ENCODE measurements at regions not wholly inside any gene's neighbourhood (a gene's known extent, or its start where the extent isn't known, plus 50 kb on each side); places are given as distances from the start of the nearest gene placed in this dataset.

DNA sequence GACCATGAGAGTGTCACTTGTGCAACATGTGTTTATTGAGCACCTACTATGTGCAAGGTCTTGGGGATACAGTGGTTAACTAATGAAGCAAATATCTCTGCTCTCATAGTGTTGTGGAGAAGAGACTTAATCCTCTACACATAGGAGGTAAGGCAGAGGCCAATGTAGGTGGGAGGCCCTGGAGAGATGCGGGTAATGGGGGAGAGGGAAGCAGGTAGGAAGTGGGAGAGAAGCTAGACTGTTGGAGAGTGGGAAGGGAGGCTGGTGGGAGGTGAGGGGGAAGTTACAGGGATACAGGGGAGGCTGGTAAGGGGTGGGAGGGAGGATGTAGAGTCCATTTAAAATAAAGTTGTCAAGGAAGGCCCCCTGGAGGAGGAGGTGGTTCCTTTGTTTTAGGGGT is 240.0 kb downstream of the MIAT start:
- DNase-seq, result no peak

DNA sequence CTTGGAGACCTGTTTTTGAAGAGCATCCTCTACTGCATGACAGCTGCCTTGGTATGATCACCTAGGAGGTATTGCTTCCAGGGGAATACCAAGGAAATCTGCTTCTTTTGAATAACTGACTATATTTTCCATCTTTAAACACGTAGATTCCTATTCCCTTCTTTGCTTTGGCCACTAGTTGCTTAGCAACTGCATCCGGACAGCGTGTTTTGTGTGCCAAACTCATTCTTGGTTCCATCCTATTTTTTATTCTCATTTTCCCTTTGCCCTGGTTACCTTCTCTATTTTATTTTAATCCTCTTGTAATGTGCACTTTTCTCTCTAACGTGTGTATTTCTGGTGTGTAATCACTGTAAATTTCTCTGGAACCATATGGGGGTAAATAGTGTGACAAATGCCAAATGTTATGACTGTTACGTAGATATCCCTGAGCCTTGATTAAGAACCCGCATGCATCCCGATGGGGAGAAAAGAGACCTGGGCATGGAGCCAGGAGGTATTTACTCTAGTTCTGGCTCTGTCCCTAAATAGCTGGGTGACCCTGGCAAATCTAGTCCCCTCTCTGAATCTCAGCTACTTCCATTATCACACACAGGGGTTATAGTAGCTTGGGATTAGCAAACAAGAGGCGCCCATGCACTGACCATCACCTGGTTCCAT is 241.7 kb downstream of the MIAT start:
- DNase-seq, result no peak

DNA sequence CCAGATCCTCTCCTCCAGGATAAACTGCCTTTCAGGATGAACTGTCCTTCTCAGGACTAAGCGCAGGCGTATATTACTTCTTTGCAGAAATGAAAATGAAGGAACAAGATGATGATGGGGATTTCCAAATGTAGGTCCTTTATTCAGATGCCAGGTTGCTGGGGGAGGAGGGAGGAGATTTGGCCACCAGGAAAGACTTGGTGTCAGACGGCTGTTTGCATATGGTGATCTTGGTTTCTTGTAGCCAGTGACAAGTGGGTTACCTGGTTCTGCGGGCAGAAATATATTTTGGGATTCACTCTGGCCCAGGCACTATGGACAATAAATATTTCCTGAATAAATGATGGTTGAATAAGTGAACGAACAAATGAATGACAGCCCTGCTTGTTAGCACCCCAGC is 243.4 kb downstream of the MIAT start:
- DNase-seq, result no peak

DNA sequence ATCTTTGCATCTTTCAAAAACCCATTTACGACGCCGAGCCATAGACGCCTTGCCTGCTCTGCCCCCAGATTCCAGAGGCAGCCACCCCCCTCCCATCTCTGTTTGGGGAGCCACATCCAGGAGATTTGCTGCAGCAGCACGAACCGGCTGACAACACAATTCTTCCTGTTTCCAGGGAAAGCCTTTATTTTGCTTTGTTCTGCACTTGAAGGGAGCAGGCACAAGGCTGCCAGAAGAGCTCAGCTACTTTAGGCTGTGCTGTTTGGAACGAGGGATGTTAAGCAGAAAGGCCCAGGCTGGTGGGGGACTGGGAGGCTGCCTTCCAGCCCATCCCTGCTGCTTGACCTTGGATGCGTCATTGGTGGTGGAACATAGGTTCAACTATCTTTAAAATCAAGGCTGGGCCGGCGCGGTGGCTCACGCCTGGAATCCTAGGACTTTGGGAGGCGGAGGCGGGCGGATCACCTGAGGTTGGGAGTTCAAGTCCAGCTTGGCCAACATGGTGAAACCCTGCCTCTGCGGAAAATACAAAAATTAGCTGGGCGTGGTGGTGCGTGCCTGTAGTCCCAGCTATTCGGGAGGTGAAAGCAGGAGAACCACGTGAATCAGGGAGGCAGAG is 243.9 kb downstream of the MIAT start:
- no peak for DNase-seq

DNA sequence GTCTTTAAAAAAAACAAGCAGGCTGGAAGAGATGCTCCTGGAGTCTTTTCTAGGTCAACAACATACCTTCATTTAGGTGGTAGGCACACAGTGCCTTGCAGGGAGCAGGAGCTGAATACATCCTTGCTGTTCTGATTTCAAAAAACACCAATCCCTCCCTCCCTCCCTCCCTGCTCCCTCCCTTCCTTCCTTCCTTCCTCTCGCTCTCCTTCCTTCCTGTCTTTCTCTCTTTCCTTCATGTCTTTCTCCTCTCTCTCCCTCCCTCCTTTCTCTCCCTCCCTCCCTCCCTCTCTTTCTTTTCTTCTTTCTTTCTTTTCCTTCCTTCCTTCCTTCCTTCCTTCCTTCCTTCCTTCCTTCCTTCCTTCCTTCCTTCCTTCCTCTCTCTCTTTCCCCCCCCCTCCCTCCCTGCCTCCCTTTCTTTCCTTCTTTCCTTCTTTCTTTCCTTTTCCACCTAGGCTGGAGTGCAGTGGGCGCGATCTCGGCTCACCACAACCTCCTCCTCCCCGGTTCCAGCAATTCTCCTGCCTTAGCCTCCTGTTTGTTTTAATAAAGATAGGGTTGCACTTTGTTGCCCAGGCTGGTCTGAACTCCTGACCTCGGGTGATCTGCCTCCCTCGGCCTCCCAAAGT is 245.1 kb downstream of the MIAT start:
- DNase-seq, result no peak

DNA sequence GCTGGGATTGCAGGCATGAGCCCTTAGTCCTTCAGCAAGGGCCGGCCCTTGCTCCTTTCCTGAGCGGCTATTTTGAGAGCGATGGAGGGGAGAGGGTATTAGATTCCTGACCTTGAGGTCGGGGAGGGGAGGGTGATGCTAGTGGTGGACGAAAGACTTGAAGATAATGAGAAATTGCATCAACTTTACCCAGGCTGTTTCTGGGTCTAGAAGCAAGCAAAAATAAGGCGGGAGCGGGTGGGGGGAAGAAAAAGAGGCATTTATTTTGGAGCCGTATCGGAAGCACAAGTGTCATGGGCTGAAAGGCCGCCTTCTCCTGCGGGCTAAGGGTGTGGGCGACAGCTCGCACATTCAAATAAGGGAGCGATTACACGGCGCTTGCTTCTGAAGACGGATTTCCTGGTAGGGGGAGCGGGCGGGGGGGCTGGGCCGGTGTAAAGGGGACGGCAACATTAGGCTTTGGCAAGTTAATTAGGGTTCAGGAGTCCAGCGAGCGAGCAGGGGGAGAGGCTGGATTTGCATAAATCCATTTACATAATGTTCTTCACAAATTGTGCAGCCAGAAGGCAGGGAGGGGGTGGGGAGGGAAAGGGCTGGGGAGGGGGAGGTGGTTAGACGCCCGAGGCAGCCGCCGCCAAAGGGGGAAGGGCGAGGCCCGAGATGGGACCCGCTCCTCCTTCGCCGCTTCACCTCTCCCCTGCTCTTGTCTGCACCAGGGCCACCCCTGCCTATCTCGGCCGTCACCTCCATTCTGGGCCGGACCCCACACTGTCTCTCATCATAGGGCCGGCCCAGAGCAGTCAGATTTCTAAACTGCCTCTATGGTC is 245.9 kb downstream of the MIAT start:
- no peak for DNase-seq

DNA sequence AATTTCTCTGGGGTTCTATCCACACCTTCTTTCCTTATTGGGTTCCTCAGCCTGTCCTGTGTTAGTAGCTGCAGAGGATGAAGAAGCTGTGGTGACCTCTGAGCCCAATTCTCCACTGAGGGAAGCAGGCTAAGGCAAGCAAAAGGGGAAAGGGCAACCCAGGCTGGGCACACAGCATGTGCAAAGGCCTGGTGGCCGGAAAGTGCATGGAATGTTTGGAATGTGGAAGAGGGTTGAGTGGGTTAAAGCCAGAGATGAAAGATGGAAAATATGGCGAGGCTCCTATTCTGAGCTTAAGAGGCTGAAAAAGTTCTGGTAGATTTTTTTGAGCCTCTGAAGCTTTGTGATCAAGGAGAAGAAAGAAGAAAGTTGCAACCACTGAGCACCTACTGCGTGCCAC is 247.1 kb downstream of the MIAT start:
- no peak for DNase-seq

DNA sequence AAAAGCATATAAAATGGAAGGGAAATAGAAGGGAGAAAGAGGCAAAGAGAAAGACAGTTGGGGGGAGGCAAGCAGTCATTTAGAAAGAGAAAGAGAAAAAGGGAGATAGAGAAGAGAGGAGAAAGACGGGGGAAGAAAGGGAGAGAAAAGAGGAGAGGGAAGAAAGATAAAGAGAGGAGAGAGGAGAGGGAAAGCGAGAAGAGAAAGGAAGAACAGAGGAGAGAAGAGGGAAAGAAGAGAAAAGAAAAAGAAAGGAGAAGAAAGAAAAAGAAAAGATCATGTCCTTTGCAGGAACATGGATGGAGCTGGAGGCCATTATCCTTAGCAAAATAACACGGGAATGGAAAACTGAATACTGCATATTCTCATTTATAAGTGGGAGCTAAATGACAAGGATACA is 247.7 kb downstream of the MIAT start:
- no peak for DNase-seq

DNA sequence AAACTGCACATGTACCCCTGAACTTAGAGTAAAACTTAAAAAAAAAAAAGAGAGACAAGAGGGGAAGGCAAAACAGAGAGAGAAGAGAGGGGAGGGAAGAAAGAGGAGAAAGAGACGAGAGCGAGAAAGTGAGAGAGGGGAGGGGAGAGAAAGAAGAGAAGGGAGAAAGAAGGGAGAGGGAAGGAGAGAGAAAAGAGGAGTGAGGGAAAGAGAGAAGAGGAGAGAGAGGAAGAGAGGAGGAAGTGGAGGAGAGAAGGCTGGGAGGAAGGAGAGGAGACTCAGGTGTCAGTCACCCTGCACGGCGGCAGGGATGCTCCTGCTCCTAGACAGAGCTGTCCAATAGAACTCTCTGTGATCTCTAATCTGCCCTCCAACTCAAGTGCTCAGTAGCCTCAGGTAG is 248.3 kb downstream of the MIAT start:
- DNase-seq, result no peak

DNA sequence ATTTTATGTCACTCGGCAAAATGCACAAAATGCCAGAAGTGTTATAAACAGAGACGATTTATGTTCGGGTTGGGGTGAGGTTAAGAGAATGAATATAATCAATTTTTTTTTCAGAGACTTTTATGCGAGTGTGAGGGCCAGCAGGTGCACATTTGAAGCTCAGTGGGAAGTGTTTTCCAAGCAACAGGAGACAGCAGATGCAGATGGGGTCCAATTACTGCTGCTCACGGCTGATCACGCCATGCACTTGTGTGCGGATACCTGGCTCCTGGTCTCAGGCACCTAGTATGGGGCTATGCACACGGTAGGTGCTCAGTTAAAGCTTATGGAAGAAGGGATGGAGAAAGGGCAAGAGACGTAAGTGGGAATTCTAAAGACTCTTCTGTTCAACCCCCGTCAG is 249.1 kb downstream of the MIAT start:
- DNase-seq, result no peak

DNA sequence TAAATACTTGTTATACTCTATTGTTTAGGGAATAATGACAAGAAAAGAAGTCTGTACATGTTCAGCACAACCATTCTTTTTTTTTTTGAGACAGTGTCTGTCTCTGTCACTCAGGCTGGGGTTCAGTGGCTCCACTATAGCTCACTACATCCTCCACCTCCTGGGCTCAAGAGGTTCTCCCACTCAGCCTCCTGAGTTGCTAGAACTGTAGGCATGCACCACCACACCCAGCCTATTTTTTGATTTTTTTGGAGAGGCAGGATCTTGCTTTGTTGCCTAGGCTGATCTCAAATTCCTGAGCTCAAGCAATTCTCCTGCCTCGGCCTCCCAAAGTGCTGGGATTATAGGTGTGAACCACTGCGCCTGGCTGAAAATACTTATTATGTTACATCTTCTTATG is 250.0 kb downstream of the MIAT start:
- no peak for DNase-seq

DNA sequence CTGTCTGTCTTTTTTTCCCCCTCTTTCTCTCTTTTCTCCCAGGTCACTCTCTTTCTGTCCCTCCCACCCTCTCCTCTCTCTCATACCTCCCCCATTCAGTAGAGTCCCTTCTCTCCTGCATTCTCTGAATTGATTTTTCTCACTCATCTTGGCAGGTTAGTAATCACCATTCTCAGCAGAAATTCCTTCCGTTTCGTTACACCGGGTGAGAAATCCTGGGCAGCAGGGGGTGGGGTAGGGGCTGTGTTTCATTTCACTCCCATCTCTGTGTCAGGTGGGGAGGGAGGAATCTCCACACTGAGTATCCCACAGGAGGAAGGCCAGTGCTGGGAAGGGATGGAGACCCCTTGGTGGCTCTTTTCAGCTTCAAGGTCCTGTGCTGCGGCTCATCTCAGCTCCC is 253.5 kb downstream of the MIAT start:
- no peak for DNase-seq

DNA sequence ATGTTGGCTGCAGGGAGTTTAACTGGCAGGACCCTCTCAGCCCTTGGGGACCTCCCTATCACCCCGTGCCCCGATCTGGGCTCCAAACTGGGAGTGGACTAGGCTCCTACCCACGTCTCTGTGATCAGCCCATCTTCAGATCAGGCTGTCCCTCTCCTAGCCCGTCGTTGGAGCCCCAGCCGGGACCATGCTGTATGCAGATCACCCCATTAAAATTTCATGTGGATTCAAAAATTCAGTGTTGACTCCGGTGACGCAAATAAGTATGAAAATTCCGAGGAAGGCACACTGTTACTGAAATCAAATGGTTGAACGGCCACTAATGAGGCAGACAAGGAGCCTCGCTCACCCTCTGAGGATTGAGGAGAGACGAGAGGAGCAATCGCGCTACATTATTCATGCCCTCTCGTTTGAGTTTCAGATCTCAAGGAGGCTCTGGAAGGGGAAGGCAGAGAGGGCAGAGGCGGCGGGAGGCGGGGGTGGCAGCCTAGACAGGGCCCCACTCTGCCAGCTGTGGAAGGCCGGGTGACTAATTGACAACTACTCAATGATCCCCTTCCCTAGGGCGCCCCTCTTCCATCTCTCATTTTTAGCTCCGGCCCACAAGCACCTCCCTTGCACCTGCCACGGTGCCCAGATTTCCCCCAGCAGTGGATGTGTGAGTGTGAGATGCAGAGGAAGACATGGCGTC is 255.4 kb downstream of the MIAT start:
- no peak for DNase-seq

DNA sequence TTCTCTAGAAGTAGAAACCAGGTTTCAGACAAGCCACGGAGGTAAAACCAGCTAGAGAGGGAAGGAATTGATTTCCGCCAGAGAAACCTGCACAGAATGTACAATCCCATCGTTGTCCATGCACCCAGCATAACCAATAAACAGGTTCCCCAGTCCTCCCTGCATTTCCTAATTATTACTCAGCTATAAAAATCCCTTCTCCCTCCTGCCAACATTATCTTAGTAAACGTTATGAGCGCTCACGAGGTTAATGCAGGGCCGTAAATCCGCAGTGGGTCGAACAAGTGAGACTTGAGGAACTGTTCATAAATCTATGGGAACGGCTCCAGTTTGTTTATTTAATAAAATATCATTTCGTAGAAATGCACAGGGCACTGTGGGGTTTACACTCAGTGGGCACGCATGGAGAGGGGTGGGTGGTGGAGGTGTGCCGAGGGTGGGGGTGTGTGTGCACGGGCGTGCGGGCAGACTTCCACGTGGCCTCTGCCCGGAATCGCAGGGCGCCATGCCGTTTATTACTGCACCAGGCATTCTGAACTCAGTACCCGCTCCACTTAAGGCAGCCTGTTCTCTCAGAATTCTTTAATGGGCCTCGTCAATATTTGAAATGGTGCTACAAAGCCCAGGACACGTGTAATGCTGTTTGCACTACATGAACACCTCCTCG is 257.3 kb downstream of the MIAT start:
- DNase-seq, result no peak

DNA sequence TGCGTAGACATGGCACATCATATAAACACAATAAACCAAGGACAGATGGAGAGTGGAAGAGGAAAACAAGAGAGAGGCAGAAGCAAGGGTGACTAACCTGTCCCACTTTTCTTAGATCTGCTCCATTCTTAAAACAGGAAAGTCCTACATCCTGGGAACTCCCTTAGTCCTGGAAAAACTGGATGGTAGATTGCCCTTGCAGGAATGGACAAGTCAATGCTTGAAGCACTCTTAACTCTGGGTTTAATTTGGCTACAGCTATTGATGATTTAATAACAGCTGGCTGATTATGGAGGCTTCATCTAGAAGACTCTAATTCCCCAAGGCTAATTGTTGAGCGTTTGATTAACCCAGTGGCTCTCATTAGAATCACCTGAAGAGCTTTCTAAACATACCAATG is 258.8 kb downstream of the MIAT start:
- DNase-seq, result no peak

DNA sequence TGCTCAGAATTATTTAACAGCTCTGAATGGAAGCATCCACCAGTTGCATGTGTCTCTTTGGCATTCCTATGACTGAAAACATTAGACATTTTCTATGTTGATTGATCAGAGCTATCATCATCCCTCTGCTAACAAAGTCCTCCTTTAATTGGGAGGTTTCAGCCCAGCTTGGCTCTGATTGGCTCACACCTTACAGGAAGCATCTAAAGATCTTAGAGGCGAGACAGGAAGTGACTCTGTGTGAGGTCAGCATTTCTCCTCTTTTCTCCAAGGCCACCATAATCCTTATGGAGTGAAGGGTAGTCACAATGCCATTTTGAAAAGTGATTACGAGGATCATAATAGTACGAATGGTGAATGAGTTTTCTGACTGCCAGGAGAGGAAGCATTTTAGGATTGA is 260.8 kb downstream of the MIAT start:
- no peak for DNase-seq

DNA sequence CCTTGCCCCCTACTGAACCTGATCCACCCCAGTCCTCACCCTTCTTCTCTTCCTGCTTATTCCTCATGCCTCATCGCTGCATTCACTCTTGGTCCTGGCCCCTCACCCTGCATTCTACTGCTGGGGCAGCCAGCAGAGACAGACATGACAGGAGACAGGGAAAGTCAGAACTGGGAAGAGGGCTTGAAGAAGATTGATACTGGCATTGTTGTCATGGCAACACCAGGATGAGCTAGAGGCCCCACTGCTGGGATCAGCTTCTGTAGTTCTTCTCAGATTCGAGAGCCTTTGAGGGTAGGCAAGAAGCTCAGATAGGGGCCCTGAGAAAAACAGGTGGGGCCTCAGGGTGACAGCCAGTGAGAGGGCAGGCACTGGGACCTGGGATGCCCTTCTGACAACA is 264.3 kb downstream of the MIAT start:
- DNase-seq, result no peak

DNA sequence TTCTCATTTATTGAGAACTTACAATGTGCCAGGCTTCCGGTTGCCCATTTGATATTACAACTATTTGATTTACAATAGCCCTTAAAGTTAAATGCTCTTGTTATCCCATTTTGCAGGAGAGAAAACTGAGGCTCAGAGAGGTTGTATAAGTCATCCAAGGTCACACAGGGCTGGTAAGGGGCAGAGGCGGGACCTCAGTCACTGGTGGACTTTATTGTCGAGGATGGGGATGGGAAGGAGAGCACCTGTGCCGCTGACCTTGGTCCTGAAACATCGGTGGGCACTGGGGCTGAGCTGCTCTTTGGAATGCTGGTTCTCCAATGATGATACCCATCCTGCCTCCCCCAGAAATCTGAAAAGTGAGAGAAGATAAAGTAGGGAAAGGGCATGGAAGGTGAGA is 265.4 kb downstream of the MIAT start:
- no peak for DNase-seq

DNA sequence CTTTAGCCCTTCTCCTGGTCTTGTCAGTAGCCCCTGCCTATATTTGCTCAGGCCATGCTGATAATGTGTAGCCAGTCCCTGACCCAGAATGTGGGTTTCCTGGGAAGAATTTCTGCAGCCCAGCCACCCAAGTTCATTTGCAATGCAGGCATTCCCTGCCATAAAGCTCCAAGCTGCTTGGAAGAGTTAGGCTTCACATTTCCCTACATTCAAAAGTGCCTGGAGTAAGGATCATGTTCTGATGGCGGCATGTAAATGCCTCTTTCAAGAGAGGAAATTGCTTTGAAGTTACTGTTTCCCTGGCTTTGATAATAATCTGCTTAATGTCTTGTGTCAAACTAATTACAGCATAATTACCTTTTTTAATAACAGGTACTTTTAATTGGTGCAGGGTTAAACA is 266.1 kb downstream of the MIAT start:
- no peak for DNase-seq

DNA sequence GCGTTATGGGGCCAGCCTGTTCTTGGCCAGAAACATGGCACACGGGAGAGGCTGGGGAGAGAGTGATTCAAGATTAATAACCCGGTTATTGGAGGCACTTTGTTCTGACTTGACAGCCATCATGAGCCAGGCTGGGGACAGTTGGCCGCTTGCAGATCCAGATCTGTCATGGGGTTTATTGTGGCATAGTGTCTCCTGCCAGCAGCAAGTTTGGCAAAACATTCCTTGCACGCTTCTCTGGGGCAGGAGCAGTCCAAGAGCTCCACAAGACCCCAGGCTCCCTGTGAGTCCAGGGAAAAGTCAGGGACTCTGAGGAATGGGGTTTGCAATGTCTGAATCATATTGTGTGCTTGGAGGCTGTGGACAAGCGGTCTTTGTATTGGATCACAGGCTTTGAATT is 270.4 kb downstream of the MIAT start:
- no peak for DNase-seq

DNA sequence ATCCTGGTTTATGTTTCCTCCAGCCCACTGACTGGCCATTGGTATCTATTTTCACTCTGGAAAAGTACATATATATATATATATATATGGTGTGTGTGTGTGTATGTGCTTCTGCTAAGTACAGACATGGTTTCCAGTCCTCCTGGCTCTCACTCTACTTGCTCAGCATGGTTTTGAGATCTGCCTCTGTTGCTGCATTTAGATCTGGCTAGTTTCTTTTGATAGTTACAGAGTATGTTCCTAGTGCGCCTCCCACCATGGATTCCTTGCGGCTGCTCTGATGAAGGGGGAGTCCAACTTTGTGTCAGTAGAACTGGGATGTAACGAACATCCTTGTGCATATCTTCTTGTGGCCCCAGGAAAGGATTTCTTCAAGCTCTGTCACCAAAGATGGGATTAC is 274.1 kb downstream of the MIAT start:
- DNase-seq, result no peak

DNA sequence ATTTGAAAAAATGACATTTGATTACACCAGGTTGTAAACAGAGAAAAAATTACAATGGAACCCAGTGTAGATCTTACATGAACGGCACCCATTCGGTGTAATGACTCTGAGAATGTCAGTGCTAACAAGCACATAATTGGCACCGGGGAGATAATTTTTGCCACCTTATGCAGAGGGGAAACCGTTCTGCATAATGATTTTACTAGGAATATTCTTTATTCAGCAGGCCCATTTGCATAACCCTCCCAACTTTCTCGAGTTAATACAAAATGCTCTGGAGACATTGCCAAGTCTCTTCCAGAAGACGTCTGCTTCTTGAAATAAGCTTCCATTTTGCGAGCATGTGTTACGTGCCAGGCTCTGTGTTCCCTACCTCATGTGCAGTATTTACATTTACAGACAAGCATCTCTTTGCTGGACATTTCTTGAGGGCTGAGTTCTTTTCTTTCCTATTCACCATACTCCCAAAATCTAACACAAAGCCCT is 275.8 kb downstream of the MIAT start:
- no peak for DNase-seq

DNA sequence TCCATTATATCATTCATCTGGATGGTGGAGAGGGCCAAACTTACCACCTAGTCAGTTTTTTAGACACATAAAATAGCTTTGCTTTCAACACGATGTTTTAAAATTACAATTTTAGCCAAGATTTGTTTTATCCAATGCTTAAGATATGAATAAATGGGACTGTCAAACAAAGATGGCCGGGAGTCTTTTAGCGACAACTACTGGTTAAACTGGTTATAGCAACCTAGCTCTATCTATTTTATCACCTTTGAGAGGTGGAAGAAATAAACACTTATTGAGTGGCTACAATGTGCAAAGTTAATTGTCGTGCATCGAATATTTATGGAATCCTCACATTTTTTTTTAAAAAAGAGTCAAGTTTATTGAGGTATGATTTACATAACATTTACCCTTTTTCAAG is 279.8 kb downstream of the MIAT start:
- no peak for DNase-seq

All from NK-92 treated with Interleukin-12 subunit alpha and Interleukin-12 subunit beta, amount 100 ng/mL, for 24 hours (cell line).